Osteocyte (in vitro differentiated cells): ENCODE measurements at regions not wholly inside any gene's neighbourhood (a gene's known extent, or its start where the extent isn't known, plus 50 kb on each side); places are given as distances from the start of the nearest gene placed in this dataset.

Source experiments
- DNase-seq: peaks from one replicate; pipeline ENCODE4 v3.0.0; 2021; ENCODE audit warnings: mixed read lengths; ENCODE audit not compliant: unreplicated experiment; ENCODE audit errors: extremely low spot score
- H3K27ac Mint-ChIP-seq: one replicate; pipeline ENCODE4 v1.8.0; 2021; ENCODE audit warnings: mild to moderate bottlenecking, mixed read lengths; ENCODE audit not compliant: unreplicated experiment
- H3K27me3 Mint-ChIP-seq: one replicate; pipeline ENCODE4 v1.8.0; 2021; ENCODE audit warnings: mixed read lengths; ENCODE audit not compliant: unreplicated experiment
- H3K36me3 Mint-ChIP-seq: one replicate; pipeline ENCODE4 v1.8.0; 2021; ENCODE audit warnings: mixed read lengths; ENCODE audit not compliant: unreplicated experiment
- H3K4me1 Mint-ChIP-seq: one replicate; pipeline ENCODE4 v1.8.0; 2021; ENCODE audit warnings: mixed read lengths; ENCODE audit not compliant: unreplicated experiment
- H3K4me3 Mint-ChIP-seq: one replicate; pipeline ENCODE4 v1.8.0; 2021; ENCODE audit warnings: mild to moderate bottlenecking, moderate library complexity, mixed read lengths; ENCODE audit not compliant: unreplicated experiment
- H3K9me3 Mint-ChIP-seq: one replicate; pipeline ENCODE4 v1.8.0; 2021; ENCODE audit warnings: mixed read lengths; ENCODE audit not compliant: unreplicated experiment
- TF ChIP-seq, protein P1 (sequence below): fragments of 200-600 bp; sonication (generic); IDR thresholded peaks from 2 replicates; pipeline ENCODE4 v1.5.0; 2021; ENCODE audit warnings: antibody characterized with exemption, mild to moderate bottlenecking, moderate library complexity

DNA sequence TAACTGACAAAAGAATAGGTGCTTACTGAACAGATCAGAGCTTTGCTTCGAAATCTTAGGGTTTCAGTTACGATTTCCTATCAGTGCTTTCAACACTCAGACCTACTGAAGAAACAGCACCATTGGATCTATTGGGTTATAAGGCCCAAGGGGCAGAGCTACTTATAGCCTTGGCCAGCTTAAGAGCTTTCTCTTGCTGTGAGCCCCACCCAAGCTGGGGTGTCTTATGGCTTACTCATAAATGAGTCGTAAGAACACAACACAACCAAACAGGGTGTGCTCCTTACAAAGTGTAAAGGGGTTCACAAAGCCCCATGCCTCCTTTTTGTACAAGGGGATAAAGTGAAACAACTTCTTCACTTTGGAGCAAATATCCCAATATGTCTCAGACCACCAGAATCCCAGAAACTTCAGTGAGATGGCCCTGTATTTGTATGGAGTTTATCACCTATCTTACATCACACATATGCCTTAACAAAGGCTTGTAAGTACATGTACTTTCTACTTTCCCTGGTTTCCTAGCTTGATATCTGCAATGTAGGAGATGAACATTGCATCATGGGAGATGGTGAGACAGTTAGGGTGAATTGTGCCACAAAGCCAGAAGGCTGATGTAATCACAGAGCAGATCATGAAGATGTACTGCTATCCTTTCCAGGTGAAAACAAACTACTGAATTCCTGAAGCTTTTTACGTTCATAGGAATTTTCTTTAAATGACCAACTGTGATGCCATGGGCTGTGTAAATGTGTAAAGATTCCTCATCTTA, 115.5 kb upstream of the GLI2 start:
- H3K27ac Mint-ChIP-seq, result no peak overlapping the region
- no peak overlapping the region for H3K4me3 Mint-ChIP-seq
- H3K36me3 Mint-ChIP-seq, result no peaks in the 10 kb centered on the region
- DNase-seq, result no peak
- TF ChIP-seq, protein P1, sequence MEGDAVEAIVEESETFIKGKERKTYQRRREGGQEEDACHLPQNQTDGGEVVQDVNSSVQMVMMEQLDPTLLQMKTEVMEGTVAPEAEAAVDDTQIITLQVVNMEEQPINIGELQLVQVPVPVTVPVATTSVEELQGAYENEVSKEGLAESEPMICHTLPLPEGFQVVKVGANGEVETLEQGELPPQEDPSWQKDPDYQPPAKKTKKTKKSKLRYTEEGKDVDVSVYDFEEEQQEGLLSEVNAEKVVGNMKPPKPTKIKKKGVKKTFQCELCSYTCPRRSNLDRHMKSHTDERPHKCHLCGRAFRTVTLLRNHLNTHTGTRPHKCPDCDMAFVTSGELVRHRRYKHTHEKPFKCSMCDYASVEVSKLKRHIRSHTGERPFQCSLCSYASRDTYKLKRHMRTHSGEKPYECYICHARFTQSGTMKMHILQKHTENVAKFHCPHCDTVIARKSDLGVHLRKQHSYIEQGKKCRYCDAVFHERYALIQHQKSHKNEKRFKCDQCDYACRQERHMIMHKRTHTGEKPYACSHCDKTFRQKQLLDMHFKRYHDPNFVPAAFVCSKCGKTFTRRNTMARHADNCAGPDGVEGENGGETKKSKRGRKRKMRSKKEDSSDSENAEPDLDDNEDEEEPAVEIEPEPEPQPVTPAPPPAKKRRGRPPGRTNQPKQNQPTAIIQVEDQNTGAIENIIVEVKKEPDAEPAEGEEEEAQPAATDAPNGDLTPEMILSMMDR, result no peak
- peaks cover 9% of the 10 kb centered on the region for H3K27me3 Mint-ChIP-seq
- no peaks in the 10 kb centered on the region for H3K4me1 Mint-ChIP-seq
- peaks cover 15% of the 10 kb centered on the region for H3K9me3 Mint-ChIP-seq

DNA sequence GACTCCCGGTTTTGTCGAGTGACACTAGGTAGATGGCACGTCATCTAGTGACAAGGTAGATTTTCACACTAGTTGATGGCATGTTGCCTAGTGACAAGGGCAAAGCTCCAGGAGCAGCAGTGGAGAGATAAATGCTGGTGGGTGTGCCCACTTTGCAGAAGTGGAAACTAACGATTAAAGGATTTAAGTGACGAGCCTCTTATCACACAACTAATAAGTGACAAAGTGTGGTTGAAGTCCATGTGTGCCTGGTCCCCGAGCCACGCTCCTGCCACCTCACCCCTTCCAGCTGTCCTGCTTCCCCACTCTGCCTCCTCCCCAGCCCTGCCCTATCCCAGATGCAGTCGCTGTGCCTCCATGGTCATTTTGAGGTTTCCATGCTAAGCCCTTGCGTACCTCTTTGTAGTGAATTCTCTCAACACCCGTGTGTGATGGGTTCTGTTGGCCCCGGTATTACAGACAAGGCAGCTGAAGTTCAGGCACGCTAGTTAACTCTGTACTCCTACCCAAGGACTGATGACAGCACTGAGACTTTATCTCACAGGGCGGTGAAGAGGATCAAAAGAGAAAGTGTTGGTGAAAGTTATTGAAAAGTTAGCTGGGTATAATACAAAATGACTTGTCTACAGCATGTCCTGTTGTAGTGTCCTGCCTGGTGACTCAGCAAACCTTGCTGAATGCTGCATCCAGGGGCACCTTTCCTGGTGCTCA, 113.4 kb upstream of the GLI2 start:
- DNase-seq, result no peak
- Mint-ChIP-seq H3K36me3 (no peaks in the 10 kb centered on the region), H3K4me3 (no peak overlapping the region), H3K27ac (no peak overlapping the region), H3K9me3 (peaks cover 15% of the 10 kb centered on the region), H3K4me1 (no peaks in the 10 kb centered on the region), H3K27me3 (peaks cover 19% of the 10 kb centered on the region)
- TF ChIP-seq, protein P1, result no peak

DNA sequence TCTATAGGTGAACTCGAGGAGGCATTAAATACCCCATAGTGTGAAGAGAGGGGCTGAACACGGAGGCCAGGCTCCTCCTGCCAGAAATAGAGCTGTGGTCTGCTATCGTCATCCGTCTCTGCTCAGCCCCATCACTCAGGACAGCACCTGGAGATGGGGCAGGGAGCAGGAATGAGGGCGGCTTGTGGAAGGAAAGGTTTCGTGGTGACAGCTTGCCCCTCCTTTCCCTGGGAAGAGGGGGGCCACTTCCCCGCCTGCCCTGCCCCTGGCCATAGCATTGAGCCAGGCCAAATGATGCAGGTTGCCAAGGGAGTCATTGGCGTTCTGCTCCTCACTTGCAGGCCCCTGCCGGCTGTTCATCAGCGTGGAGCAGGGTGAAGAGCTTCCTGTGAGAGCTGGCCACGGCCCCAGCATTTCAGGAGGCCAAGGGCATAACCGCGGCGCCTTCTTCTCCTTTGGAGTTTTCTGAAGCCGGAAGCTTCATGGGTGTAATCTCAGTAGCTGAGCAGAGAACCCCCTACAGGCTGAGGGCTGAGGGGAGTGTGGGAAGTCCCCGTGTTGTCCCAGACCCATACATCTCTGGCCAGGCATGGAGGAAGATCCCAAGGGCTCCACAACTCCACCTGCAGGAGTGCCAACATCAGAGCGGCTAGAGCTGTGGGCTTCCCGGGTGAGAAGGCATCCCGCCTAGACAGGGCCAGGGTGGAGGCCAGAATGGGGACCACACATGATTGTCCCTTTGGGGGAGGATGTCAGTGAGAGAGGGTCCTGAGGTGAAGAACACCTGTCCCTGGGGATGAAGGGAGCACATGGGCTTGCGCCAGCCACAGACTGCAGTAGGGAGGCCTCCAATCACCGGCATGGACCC, 112.5 kb upstream of the GLI2 start:
- H3K9me3 Mint-ChIP-seq, result peaks cover 17% of the 10 kb centered on the region
- DNase-seq, result no peak
- H3K27me3 Mint-ChIP-seq, result peaks cover 25% of the 10 kb centered on the region
- H3K4me1 Mint-ChIP-seq, result no peaks in the 10 kb centered on the region
- no peak overlapping the region for H3K27ac Mint-ChIP-seq
- H3K4me3 Mint-ChIP-seq, result no peak overlapping the region
- no peaks in the 10 kb centered on the region for H3K36me3 Mint-ChIP-seq
- TF ChIP-seq, protein P1, result no peak

DNA sequence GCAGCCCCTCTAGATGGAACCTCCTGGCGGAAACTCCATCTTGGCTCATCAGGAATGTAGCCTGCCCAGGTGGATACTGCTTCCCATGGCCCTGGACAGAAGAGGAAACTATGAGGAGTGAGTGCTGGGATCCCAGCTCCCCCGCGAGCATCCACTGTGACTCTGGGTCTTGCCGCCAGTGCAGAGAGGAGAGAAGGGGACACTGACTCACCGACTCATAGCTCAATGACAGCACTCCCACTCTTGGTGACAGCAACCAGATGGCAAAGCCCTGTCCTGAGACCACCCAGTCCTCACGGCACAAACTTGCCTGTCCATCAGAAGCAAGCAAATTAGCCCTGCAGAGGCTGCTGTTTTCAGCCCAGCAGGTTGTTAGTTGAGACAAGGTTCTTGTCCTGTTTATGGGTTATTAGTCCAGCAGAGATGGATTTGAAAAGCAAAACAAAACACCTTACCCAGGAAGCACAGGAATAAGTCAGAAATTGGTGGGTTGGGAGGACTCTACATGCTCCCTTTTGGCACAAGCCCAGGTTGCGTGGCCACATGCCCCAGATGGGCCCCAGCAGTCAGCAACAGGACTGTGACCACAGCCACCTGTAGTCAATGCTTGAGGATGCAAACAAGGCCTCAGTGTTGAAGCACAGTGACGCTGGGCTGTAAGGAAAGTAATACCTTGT, 111.5 kb upstream of the GLI2 start:
- H3K4me1 Mint-ChIP-seq, result no peaks in the 10 kb centered on the region
- H3K27me3 Mint-ChIP-seq, result peaks cover 34% of the 10 kb centered on the region
- H3K9me3 Mint-ChIP-seq, result peaks cover 21% of the 10 kb centered on the region
- no peak overlapping the region for H3K27ac Mint-ChIP-seq
- no peak for DNase-seq
- no peaks in the 10 kb centered on the region for H3K36me3 Mint-ChIP-seq
- TF ChIP-seq, protein P1, result no peak
- no peak overlapping the region for H3K4me3 Mint-ChIP-seq
